ENCODE measurements at regions not wholly inside any gene's neighbourhood (a gene's known extent, or its start where the extent isn't known, plus 50 kb on each side); places are given as distances from the start of the nearest gene placed in this dataset.

DNA sequence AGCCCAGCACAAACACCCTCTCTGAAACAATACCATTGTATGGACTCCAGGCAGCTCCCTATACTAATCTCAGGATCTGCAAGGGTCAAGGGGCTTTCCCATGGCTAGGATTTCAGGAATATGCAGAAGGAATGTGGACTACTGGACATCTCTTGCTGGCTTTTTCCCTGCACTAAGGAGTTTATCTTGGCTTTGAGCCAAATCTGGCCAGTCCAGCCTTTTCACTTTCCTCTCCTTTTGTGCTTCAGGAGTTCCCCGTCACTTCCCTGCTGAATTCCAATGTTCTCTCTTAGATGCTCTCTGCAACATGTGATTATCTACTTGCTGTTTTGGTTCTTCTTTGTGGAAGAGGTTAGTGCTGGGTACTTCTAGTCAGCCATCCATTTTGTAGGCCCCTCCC lies 568.2 kb downstream of the HDGFL1 start:
- TF ChIP-seq, protein P1, sequence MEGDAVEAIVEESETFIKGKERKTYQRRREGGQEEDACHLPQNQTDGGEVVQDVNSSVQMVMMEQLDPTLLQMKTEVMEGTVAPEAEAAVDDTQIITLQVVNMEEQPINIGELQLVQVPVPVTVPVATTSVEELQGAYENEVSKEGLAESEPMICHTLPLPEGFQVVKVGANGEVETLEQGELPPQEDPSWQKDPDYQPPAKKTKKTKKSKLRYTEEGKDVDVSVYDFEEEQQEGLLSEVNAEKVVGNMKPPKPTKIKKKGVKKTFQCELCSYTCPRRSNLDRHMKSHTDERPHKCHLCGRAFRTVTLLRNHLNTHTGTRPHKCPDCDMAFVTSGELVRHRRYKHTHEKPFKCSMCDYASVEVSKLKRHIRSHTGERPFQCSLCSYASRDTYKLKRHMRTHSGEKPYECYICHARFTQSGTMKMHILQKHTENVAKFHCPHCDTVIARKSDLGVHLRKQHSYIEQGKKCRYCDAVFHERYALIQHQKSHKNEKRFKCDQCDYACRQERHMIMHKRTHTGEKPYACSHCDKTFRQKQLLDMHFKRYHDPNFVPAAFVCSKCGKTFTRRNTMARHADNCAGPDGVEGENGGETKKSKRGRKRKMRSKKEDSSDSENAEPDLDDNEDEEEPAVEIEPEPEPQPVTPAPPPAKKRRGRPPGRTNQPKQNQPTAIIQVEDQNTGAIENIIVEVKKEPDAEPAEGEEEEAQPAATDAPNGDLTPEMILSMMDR (IDR thresholded peaks at IDR 0.05; ENCODE audit: insufficient read depth, low read length, poor library complexity, severe bottlenecking): no peak
- peak; percentile 1 for DNase-seq (ENCODE audit: low read depth)

DNA sequence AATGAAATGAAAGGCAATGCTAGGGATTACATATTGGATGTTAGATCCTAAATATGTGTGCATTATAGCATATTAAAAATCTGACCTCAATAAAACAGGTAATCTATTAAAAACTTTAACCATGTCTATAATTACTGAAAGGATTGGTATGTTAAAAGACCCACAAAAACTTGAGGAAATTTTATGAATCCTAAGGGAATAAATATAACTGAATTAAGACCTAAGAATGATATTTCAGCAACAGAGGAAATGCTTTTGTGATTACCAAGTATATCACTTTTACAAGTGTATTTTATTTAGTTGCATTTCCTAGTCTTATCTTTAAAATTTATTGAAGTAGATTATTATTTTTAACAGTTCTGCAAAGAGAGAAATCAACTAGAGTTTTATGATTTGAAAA lies 571.5 kb downstream of the HDGFL1 start:
- H3K27me3 ChIP-seq (ENCODE audit: control insufficient read depth, insufficient read depth, low read length): no peaks in the 10 kb centered on the region
- no peak for DNase-seq (ENCODE audit: low read depth)
- no peak overlapping the region for H3K4me3 ChIP-seq (ENCODE audit: low read depth, low read length)
- TF ChIP-seq, protein P1 (IDR thresholded peaks at IDR 0.05; ENCODE audit: insufficient read depth, low read length, poor library complexity, severe bottlenecking): no peak
- H3K36me3 ChIP-seq (ENCODE audit: control insufficient read depth, insufficient read depth, low read length): no peaks in the 10 kb centered on the region

More for the DNA sequence above, 568.2 kb downstream of the HDGFL1 start:
- H3K4me3 ChIP-seq (ENCODE audit: low read depth, low read length): no peak overlapping the region
- H3K36me3 ChIP-seq (ENCODE audit: control insufficient read depth, insufficient read depth, low read length): no peaks in the 10 kb centered on the region
- H3K27me3 ChIP-seq (ENCODE audit: control insufficient read depth, insufficient read depth, low read length): no peaks in the 10 kb centered on the region

DNA sequence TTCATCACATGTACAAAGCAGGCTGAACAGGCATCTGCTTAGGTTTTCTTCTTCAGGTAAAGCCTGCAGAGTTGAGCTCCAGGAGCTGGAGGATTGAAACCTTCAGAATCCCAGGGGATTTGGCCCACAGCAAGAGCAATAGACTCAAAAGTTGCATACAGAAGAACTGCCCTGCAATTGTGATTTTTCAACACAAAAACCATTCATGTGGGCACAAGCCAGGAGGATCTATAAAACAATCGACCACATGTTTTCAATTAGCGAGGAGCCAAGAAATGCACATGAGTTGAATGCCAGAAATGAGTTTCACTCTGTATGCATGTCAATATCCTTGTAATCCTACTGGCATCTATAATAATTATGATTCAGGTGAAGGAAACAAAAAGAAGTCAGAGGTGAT lies 576.4 kb downstream of the HDGFL1 start:
- Histone ChIP-seq H3K27me3 (ENCODE audit: control insufficient read depth, insufficient read depth, low read length) (no peaks in the 10 kb centered on the region), H3K36me3 (ENCODE audit: control insufficient read depth, insufficient read depth, low read length) (no peaks in the 10 kb centered on the region), H3K4me3 (ENCODE audit: low read depth, low read length) (no peak overlapping the region)
- no peak for DNase-seq (ENCODE audit: low read depth)
- TF ChIP-seq, protein P1 (IDR thresholded peaks at IDR 0.05; ENCODE audit: insufficient read depth, low read length, poor library complexity, severe bottlenecking): no peak

DNA sequence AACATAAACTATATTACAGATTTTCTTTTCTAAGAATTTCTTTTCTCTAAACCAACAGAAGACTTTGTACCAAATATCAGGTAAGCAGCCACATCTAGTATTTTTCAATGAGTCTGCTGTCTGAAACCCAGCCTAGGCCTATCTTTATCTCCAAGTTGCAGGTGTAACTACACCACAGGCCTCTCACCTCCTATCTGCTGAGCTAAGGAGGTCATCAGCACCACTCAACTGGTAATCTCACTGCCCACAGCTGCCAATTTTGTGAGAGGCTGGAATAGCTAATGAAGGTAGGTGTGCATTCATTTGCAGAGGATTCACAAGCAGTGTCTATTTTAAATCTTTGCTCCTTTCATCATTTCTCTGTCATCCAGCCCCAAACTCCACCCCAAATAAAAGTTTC lies 584.8 kb downstream of the HDGFL1 start:
- TF ChIP-seq, protein P1 (IDR thresholded peaks at IDR 0.05; ENCODE audit: insufficient read depth, low read length, poor library complexity, severe bottlenecking): no peak
- Histone ChIP-seq H3K27me3 (ENCODE audit: control insufficient read depth, insufficient read depth, low read length) (no peaks in the 10 kb centered on the region), H3K4me3 (ENCODE audit: low read depth, low read length) (no peak overlapping the region), H3K36me3 (ENCODE audit: control insufficient read depth, insufficient read depth, low read length) (no peaks in the 10 kb centered on the region)
- DNase-seq (ENCODE audit: low read depth): no peak

DNA sequence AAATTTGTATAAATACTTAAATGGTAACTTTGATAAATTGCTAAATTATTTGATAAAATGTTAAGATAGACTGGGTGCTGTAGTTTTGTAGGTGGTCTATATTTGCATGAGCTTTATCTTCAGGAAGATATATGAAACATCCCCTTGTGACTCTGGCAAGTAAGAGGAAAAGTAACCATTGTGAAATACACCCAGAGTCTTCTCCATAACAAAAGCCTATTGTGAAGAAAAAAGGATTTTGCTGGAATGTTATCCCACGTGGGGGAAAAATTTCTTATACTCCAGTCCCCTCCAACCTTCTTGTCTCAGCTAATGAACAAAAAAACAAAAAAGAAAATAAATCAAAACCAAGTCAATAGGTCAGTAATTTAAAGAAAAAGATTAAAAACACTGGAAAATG lies 600.7 kb downstream of the HDGFL1 start:
- TF ChIP-seq, protein P1 (IDR thresholded peaks at IDR 0.05; ENCODE audit: insufficient read depth, low read length, poor library complexity, severe bottlenecking): no peak
- DNase-seq (ENCODE audit: low read depth): no peak
- Histone ChIP-seq H3K27me3 (ENCODE audit: control insufficient read depth, insufficient read depth, low read length) (no peaks in the 10 kb centered on the region), H3K36me3 (ENCODE audit: control insufficient read depth, insufficient read depth, low read length) (no peaks in the 10 kb centered on the region), H3K4me3 (ENCODE audit: low read depth, low read length) (no peak overlapping the region)

DNA sequence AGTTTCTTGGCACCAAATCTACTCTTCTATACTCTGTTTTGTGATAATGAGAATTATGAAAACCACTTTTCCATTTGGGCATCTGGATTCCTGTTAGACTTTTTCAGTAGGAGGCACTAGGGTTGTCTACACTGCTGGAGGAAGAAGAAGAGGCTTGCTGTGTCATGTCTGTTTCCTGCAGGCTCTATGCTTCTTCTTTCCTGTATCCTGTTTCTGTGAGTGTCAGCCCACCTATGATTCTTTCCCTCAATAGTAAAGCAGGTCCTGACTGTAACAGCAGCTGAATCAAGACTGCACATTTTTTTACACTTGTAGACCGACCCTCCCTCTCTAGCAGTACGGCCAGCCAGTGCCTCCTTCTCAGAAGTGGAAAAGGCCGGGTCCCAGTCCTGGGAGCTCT lies 603.9 kb downstream of the HDGFL1 start:
- DNase-seq (ENCODE audit: low read depth): no peak
- Histone ChIP-seq H3K36me3 (ENCODE audit: control insufficient read depth, insufficient read depth, low read length) (no peaks in the 10 kb centered on the region), H3K27me3 (ENCODE audit: control insufficient read depth, insufficient read depth, low read length) (no peaks in the 10 kb centered on the region), H3K4me3 (ENCODE audit: low read depth, low read length) (no peak overlapping the region)
- TF ChIP-seq, protein P1 (IDR thresholded peaks at IDR 0.05; ENCODE audit: insufficient read depth, low read length, poor library complexity, severe bottlenecking): no peak

Measured in kidney epithelial cell (primary cell).